Esophagus squamous epithelium (tissue), 4 donors: ENCODE measurements at regions not wholly inside any gene's neighbourhood (a gene's known extent, or its start where the extent isn't known, plus 50 kb on each side); places are given as distances from the start of the nearest gene placed in this dataset.

Source experiments
- CTCF ChIP-seq, 6 experiments: fragments of 450-650 bp in 4 of 6; fragments of 200-600 bp in 2 of 6; sonication (generic) in 2 of 6; IDR thresholded peaks; one replicate each; pipeline ENCODE4 v1.5.1; 2016 to 2019; ENCODE audit warnings: antibody characterized with exemption in 6 of 6, mild to moderate bottlenecking in 4 of 6, moderate library complexity in 4 of 6
- POLR2A ChIP-seq, 4 donors: fragments of 450-650 bp; IDR thresholded peaks; one replicate each; pipeline ENCODE4 v1.6.1; 2017; ENCODE audit warnings: antibody characterized with exemption in 4 of 4, mild to moderate bottlenecking in 4 of 4, moderate library complexity in 3 of 4

DNA sequence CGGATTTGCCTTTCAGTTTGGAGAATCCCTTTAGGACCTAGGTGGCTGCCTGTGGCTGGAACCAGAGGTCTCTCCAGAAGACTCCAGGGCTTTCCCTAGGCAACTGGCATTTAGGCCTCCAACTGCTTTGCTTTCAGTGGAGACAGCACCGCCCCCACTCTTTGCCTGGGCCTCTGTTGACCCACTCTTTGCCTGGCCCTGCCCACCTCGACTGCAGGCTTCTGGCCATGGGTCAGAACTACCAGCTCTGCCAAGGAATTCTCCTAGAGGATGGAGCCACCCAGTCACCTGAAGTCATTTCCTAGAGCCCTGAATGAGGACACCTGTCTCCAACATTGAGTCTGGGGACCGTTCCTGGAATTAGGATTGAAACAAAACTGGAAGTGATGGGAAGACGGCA lies 439.0 kb upstream of the CDH4 start:
- TF ChIP-seq POLR2A (IDR thresholded peaks at IDR 0.05) (no peak), CTCF (IDR thresholded peaks at IDR 0.05) (no peak)
